ENCODE measurements at regions not wholly inside any gene's neighbourhood (a gene's known extent, or its start where the extent isn't known, plus 50 kb on each side); places are given as distances from the start of the nearest gene placed in this dataset.

DNA sequence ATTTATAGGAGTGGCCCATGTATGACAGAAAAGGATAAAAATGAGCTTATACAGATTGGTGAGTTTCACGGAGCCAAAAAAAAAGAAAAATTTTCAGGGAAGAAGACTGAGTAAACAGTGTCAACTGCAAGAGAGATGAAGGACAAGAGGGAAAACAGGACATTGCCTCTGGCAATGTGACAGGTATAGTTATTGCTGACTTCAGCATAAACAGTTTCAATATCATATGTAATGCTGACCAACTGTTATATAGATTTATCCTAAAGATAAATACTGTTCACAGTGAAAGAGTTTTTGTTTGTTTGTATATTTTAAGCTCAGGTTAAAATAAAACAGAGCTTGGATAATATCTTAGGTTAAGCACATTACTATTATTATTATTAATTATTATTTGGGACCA, 98.0 kb upstream of the FSIP2 start:
- Histone ChIP-seq H4K5ac (ENCODE audit: insufficient read length, low read depth, low read length) (no peak overlapping the region), H4K20me1 (replicated peaks in 1 of 2; ENCODE audit: control insufficient read depth in 1 of 2, insufficient read depth in 2 of 2, low read length in 2 of 2) (no peaks in the 10 kb centered on the region), H2BK5ac (ENCODE audit: low read depth, low read length) (no peak overlapping the region), H4K91ac (replicated peaks; ENCODE audit: insufficient read length, low read length) (no peak overlapping the region), H3K79me1 (ENCODE audit: low read depth, low read length) (no peaks in the 10 kb centered on the region), H3K36me3 (ENCODE audit: control insufficient read depth in 2 of 4, insufficient read depth in 4 of 4, low read length in 3 of 4) (no peaks in the 10 kb centered on the region), H3K4me1 (replicated peaks in 1 of 4; ENCODE audit: control insufficient read depth in 3 of 4, insufficient read depth in 4 of 4, low read length in 3 of 4) (peaks cover 0 to 5% (median 2%) of the 10 kb centered on the region in 4 experiments; a peak in 2 of 7 replicates), H3K18ac (ENCODE audit: extremely low read depth, low read length) (no peak overlapping the region), H2AFZ (ENCODE audit: low read length) (no peak overlapping the region), H3K9me3 (ENCODE audit: insufficient read depth in 2 of 2, low read depth in 1 of 2, low read length in 1 of 2) (no peaks in the 10 kb centered on the region), H2BK12ac (ENCODE audit: low read depth, low read length) (no peak overlapping the region), H3K27ac (ENCODE audit: low read depth, low read length) (no peak overlapping the region), H3K14ac (ENCODE audit: insufficient read length) (no peak overlapping the region), H2BK120ac (replicated peaks; ENCODE audit: low read depth, low read length) (no peak overlapping the region), H3K9ac (replicated peaks in 1 of 4; ENCODE audit: extremely low read depth in 1 of 4, low read depth in 3 of 4, low read length in 3 of 4) (no peak overlapping the region), H3K23me2 (ENCODE audit: low read depth, low read length) (no peaks in the 10 kb centered on the region), H2BK15ac (ENCODE audit: low read length) (no peak overlapping the region), H3K27me3 (replicated peaks in 1 of 4; ENCODE audit: control insufficient read depth in 3 of 4, extremely low read depth in 1 of 4, insufficient read depth in 3 of 4, low read length in 3 of 4) (no peaks in the 10 kb centered on the region), H3K4me3 (ENCODE audit: extremely low read depth in 1 of 4, insufficient read depth in 2 of 4, low read depth in 3 of 4, low read length in 4 of 4) (no peak overlapping the region), H3K56ac (replicated peaks; ENCODE audit: insufficient read length, low read depth, low read length) (no peak overlapping the region), H3K4ac (replicated peaks; ENCODE audit: insufficient read length, low read depth, low read length) (no peak overlapping the region), H4K8ac (ENCODE audit: extremely low read depth, insufficient read depth, low read length) (no peak overlapping the region), H3K79me2 (ENCODE audit: control insufficient read depth in 1 of 2, insufficient read depth in 2 of 2, low read length in 2 of 2) (no peaks in the 10 kb centered on the region), H3K4me2 (ENCODE audit: insufficient read depth in 1 of 2, low read depth in 2 of 2, low read length in 2 of 2) (no peak overlapping the region), H2BK20ac (ENCODE audit: low read length) (no peak overlapping the region), H3K23ac (ENCODE audit: insufficient read length) (no peak overlapping the region), H2AK5ac (ENCODE audit: low read depth, low read length) (no peak overlapping the region)
- DNase-seq (ENCODE audit: low read depth in 1 of 2, low spot score in 2 of 2) (no peak), FAIRE-seq (no peak)
- WGBS, 2 experiments (ENCODE audit: extremely low coverage in 1 of 2, insufficient coverage in 1 of 2, insufficient read length in 1 of 2, insufficient replicate concordance in 2 of 2, low coverage in 1 of 2, low lambda C conversion rate in 2 of 2, missing lambda C conversion rate in 1 of 2): 100% methylated on average over 1 of the region's 1 CpG; no CpG with 5 or more reads in 1 of the 2 experiments
- ChIA-PET CTCF (ENCODE audit: partially characterized antibody) (interaction anchor here (1.5 to 4.6 kb wide), 2 partner anchors 11 to 99 kb away, joined by 3 to 30 read pairs; no protein-coding TSS in a partner anchor), POLR2A (ENCODE audit: partially characterized antibody) (no interaction called here)
- TF ChIP-seq BCL11A (IDR thresholded peaks at IDR 0.05; ENCODE audit: low read depth in 2 of 2, low read length in 2 of 2) (no peak), MAFK (IDR thresholded peaks at IDR 0.05; ENCODE audit: low read depth, low read length) (peak; percentile 67; the same call in 1 of the 2 replicates), JUND (IDR thresholded peaks at IDR 0.05; ENCODE audit: low read length) (no peak), TAF1 (IDR thresholded peaks at IDR 0.05; ENCODE audit: low read depth, low read length) (no peak), SRF (IDR thresholded peaks at IDR 0.05; ENCODE audit: low read depth, low read length) (no peak), NRF1 (IDR thresholded peaks at IDR 0.05; ENCODE audit: low read depth, low read length) (no peak)
- TF ChIP-seq, protein P1, sequence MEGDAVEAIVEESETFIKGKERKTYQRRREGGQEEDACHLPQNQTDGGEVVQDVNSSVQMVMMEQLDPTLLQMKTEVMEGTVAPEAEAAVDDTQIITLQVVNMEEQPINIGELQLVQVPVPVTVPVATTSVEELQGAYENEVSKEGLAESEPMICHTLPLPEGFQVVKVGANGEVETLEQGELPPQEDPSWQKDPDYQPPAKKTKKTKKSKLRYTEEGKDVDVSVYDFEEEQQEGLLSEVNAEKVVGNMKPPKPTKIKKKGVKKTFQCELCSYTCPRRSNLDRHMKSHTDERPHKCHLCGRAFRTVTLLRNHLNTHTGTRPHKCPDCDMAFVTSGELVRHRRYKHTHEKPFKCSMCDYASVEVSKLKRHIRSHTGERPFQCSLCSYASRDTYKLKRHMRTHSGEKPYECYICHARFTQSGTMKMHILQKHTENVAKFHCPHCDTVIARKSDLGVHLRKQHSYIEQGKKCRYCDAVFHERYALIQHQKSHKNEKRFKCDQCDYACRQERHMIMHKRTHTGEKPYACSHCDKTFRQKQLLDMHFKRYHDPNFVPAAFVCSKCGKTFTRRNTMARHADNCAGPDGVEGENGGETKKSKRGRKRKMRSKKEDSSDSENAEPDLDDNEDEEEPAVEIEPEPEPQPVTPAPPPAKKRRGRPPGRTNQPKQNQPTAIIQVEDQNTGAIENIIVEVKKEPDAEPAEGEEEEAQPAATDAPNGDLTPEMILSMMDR (IDR thresholded peaks at IDR 0.05; ENCODE audit: control extremely low read depth in 1 of 3, insufficient read depth in 1 of 3, low read depth in 1 of 3, low read length in 3 of 3): no peak

All from H1 (cell line).